ENCODE measurements at regions not wholly inside any gene's neighbourhood (a gene's known extent, or its start where the extent isn't known, plus 50 kb on each side); places are given as distances from the start of the nearest gene placed in this dataset.

DNA sequence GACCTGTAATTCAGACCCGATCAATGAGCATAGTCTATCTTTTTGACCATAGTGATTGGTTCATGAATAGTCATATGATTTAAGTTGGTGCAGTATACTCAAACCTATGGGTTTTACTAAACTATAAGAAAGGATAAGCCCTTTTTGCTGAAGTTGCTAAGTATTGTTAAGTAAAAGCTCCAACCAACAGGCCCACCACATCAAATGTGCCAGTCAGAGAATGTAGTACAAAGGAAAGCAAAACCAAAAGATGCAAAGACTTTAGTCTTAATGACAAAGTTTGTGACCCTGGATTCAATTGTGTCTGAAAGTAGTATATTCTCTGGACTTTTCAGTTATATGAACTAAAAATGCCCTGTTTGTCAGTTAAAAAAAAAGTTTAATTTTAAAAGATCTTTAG is 208.1 kb upstream of the TET2 start:
- Histone ChIP-seq H3K9me3 (peaks cover 0 to 13% (median 5%) of the 10 kb centered on the region in 8 donors), H3K27ac (no peak overlapping the region), H3K36me3 (no peaks in the 10 kb centered on the region), H3K27me3 (replicated peaks in 1 of 7) (no peaks in the 10 kb centered on the region), H3K4me1 (no peaks in the 10 kb centered on the region), H3K4me3 (no peak overlapping the region)
- TF ChIP-seq POLR2AphosphoS5 (IDR thresholded peaks at IDR 0.05), result no peak
- TF ChIP-seq, protein P1, sequence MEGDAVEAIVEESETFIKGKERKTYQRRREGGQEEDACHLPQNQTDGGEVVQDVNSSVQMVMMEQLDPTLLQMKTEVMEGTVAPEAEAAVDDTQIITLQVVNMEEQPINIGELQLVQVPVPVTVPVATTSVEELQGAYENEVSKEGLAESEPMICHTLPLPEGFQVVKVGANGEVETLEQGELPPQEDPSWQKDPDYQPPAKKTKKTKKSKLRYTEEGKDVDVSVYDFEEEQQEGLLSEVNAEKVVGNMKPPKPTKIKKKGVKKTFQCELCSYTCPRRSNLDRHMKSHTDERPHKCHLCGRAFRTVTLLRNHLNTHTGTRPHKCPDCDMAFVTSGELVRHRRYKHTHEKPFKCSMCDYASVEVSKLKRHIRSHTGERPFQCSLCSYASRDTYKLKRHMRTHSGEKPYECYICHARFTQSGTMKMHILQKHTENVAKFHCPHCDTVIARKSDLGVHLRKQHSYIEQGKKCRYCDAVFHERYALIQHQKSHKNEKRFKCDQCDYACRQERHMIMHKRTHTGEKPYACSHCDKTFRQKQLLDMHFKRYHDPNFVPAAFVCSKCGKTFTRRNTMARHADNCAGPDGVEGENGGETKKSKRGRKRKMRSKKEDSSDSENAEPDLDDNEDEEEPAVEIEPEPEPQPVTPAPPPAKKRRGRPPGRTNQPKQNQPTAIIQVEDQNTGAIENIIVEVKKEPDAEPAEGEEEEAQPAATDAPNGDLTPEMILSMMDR (IDR thresholded peaks at IDR 0.05 in 8 of 11, conservative IDR thresholded peaks at IDR 0.05 in 3 of 11), result no peak
- no peak for TF ChIP-seq POLR2A (IDR thresholded peaks at IDR 0.05)
- no peak for DNase-seq
- intact Hi-C loops (cut with DNase I; ENCODE audit: low total_unique reads), result no loop called here
- 93 to 98% (median 94%) methylated on average over 1 of the region's 1 CpG for WGBS, 5 donors

DNA sequence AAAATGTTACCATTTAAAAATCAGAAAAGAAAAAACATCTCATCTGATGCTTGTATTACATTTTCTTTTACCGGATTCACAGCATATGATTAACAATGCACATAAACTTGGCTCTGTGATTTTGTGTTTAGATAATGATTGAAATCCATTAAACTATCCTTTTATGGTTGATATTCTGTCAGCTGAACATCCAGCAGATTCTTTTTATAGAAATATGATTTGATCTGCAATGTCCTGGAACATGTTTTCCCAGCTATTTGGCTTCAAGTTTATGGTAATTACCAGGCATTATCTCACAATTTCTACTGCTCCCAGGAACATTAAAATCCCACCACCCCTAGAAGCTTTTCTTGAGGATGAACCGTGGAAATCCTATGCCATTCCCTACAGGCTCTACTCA is 205.7 kb upstream of the TET2 start:
- WGBS, 5 donors, result 79 to 88% (median 85%) methylated on average over 2 of the region's 2 CpGs
- Histone ChIP-seq H3K36me3 (no peaks in the 10 kb centered on the region), H3K4me3 (no peak overlapping the region), H3K4me1 (no peaks in the 10 kb centered on the region), H3K27ac (no peak overlapping the region), H3K9me3 (peaks cover 0 to under 1% (median 0%) of the 10 kb centered on the region in 8 donors), H3K27me3 (replicated peaks in 1 of 7) (no peaks in the 10 kb centered on the region)
- DNase-seq, result no peak
- no peak for TF ChIP-seq POLR2A (IDR thresholded peaks at IDR 0.05)
- TF ChIP-seq, protein P1 (IDR thresholded peaks at IDR 0.05 in 8 of 11, conservative IDR thresholded peaks at IDR 0.05 in 3 of 11), result no peak
- intact Hi-C loops (cut with DNase I; ENCODE audit: low total_unique reads), result no loop called here

DNA sequence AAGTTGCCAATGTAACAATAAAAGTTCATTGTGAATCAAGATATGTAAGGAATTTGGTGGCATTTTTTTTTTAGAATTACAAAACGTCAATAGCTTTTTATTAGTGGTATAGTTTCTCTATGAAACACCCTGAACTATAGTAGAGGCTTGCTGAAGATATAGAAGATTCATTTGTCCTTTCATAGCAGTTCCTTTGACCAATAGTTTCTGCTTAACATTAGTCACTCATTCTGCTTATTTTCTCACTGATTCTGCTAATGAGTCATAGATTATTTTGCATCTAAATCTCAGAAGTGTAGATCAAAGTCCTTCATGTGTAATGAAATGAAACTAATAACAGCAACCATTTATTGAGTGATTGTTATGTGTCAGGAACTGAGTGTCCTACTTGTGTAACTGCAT is 205.0 kb upstream of the TET2 start:
- 35 to 53% (median 42%) methylated on average over 1 of the region's 1 CpG for WGBS, 5 donors
- intact Hi-C loops (cut with DNase I; ENCODE audit: low total_unique reads), result no loop called here
- Histone ChIP-seq H3K27me3 (replicated peaks in 1 of 7) (no peaks in the 10 kb centered on the region), H3K9me3 (no peaks in the 10 kb centered on the region), H3K36me3 (no peaks in the 10 kb centered on the region), H3K4me3 (no peak overlapping the region), H3K27ac (no peak overlapping the region), H3K4me1 (no peaks in the 10 kb centered on the region)
- TF ChIP-seq POLR2A (IDR thresholded peaks at IDR 0.05) (no peak), POLR2AphosphoS5 (IDR thresholded peaks at IDR 0.05) (no peak)
- no peak for DNase-seq

DNA sequence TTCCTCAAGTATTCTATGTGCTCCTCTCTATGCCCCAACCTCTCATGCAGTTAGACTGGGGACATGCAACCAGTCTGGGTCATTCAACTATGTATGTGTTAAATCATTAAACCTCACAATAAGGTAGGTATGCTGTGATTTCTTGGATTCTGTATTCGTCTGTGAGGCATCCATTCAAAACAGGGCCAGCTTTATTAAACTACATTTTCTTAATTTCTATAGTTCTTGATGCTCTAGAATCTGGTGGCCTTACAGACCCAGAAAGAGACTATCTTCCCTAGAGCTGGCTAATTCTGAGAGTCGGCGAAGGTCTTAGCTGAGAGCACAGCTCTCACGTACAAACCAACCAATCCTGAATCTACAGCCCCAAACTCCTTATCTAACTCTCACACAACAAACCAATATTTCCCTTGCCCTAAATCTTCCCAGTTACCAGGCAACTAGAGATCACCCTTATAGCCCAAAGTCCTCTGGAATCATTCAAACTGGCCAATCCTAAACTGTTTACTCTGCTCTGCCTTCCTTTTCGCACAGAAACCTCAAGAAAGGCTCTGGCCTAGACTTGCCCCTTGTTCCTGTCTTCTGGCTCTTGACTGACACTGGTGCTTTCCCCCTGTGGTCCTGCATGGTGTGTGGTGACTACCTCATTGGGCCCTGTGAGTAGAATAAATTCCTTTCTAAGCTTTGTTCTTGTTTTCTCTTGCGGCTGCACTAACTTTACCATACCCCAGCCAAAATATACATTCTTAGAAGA is 203.5 kb upstream of the TET2 start:
- Histone ChIP-seq H3K27ac (no peak overlapping the region), H3K27me3 (replicated peaks in 1 of 7) (no peaks in the 10 kb centered on the region), H3K4me3 (no peak overlapping the region), H3K4me1 (no peaks in the 10 kb centered on the region), H3K9me3 (no peaks in the 10 kb centered on the region), H3K36me3 (no peaks in the 10 kb centered on the region)
- WGBS, 5 donors, result 78 to 86% (median 84%) methylated on average over 6 of the region's 6 CpGs
- no peak for DNase-seq
- intact Hi-C loops (cut with DNase I; ENCODE audit: low total_unique reads), result no loop called here
- TF ChIP-seq POLR2A (IDR thresholded peaks at IDR 0.05), result no peak

DNA sequence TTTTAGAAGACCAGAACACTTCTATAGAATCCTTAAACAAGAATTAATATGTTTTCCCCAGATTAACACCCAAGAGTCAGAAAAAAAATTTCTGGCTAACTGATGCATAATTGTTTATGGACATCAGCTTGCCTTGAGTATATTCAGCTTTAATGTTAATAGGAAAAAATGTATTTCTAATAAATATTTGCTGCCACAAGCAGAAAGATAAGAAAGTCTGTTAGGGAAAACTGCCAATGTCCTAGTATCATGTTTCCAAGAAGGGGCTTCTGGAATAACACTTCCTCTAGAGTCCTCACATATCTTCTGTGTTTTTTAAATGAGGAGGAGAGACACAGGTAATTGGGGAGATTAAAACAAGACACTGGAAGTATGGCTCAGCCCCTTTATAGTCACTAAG is 202.1 kb upstream of the TET2 start:
- Histone ChIP-seq H3K9me3 (no peaks in the 10 kb centered on the region), H3K27me3 (replicated peaks in 1 of 7) (no peaks in the 10 kb centered on the region), H3K4me3 (no peak overlapping the region), H3K27ac (no peak overlapping the region), H3K4me1 (no peaks in the 10 kb centered on the region), H3K36me3 (no peaks in the 10 kb centered on the region)
- TF ChIP-seq POLR2A (IDR thresholded peaks at IDR 0.05) (no peak), POLR2AphosphoS5 (IDR thresholded peaks at IDR 0.05) (no peak)
- TF ChIP-seq, protein P1 (IDR thresholded peaks at IDR 0.05 in 8 of 11, conservative IDR thresholded peaks at IDR 0.05 in 3 of 11), result no peak
- DNase-seq, result no peak
- intact Hi-C loops (cut with DNase I; ENCODE audit: low total_unique reads), result no loop called here
